MCF 10A (cell line): ENCODE measurements at regions not wholly inside any gene's neighbourhood (a gene's known extent, or its start where the extent isn't known, plus 50 kb on each side); places are given as distances from the start of the nearest gene placed in this dataset.

Experiments
- BruUV-seq: library from RNA; stranded (reverse); fragments of 400-500 nt; replicated peaks from 2 replicates; lab custom pipeline; 2021; lab: Mats Ljungman, UMichigan
- CTCF ChIA-PET: fragments of 300-600 bp; sonication (Branson Sonifier 250); formaldehyde crosslinking; extraction: SDS; loops from one replicate; lab custom pipeline; 2021; ENCODE audit warnings: antibody characterized with exemption, inconsistent platforms; lab: Yijun Ruan, JAX
- POLR2A ChIA-PET: fragments of 300-600, 350-650 bp; sonication (Branson Sonifier 250); formaldehyde crosslinking; extraction: SDS; loops from one replicate; lab custom pipeline; 2020; ENCODE audit warnings: antibody characterized with exemption, inconsistent platforms; lab: Yijun Ruan, JAX
- DNase-seq: peaks from one replicate; pipeline ENCODE4 v3.0.0-alpha.2; 2018; ENCODE audit not compliant: unreplicated experiment
- H3K27ac Mint-ChIP-seq: one replicate; pipeline ENCODE4 v1.8.0; 2022; ENCODE audit warnings: mild to moderate bottlenecking, low read depth, mixed read lengths; ENCODE audit not compliant: unreplicated experiment
- H3K27me3 Mint-ChIP-seq: one replicate; pipeline ENCODE4 v1.8.0; 2022; ENCODE audit warnings: mixed read lengths; ENCODE audit not compliant: insufficient read depth, unreplicated experiment
- H3K36me3 Mint-ChIP-seq: one replicate; pipeline ENCODE4 v1.8.0; 2022; ENCODE audit warnings: mild to moderate bottlenecking, moderate library complexity, mixed read lengths; ENCODE audit not compliant: insufficient read depth, unreplicated experiment
- H3K4me1 Mint-ChIP-seq: one replicate; pipeline ENCODE4 v1.8.0; 2022; ENCODE audit warnings: mixed read lengths; ENCODE audit not compliant: insufficient read depth, unreplicated experiment
- H3K4me3 Mint-ChIP-seq: one replicate; pipeline ENCODE4 v1.8.0; 2022; ENCODE audit warnings: mild to moderate bottlenecking, moderate library complexity, mixed read lengths; ENCODE audit not compliant: unreplicated experiment
- H3K9me3 Mint-ChIP-seq: one replicate; pipeline ENCODE4 v1.8.0; 2022; ENCODE audit warnings: mixed read lengths; ENCODE audit not compliant: unreplicated experiment
- CTCF ChIP-seq: fragments of 200-600 bp; IDR thresholded peaks from one replicate; pipeline ENCODE4 v1.8.0; 2022; ENCODE audit warnings: antibody characterized with exemption, mild to moderate bottlenecking; ENCODE audit not compliant: unreplicated experiment
- intact Hi-C: fragments of 100-400 bp; cut with micrococcal nuclease; formaldehyde crosslinking; loops from 2 replicates; pipeline ENCODE4 v1.14.1; 2022

- H3K27ac Mint-ChIP-seq, result no peak overlapping the region
- CTCF ChIA-PET, result no interaction called here
- H3K27me3 Mint-ChIP-seq, result no peaks in the 10 kb centered on the region
- DNase-seq, result no peak
- H3K36me3 Mint-ChIP-seq, result peaks cover 97% of the 10 kb centered on the region
- POLR2A ChIA-PET, result no interaction called here
- H3K9me3 Mint-ChIP-seq, result peaks cover 29% of the 10 kb centered on the region
- BruUV-seq, result no TSS peak
- intact Hi-C loops, result no loop called here
- no peaks in the 10 kb centered on the region for H3K4me1 Mint-ChIP-seq
- TF ChIP-seq CTCF, result no peak
- H3K4me3 Mint-ChIP-seq, result no peak overlapping the region
Observed at GRCh38 chr15:25070353-25070963, 115.7 kb downstream of the SNRPN start.

- CTCF ChIA-PET, result no interaction called here
- no TSS peak for BruUV-seq
- intact Hi-C loops, result no loop called here
- Mint-ChIP-seq H3K4me1 (no peaks in the 10 kb centered on the region), H3K4me3 (no peak overlapping the region), H3K9me3 (peaks cover 17% of the 10 kb centered on the region), H3K27ac (no peak overlapping the region), H3K27me3 (no peaks in the 10 kb centered on the region), H3K36me3 (peaks cover 97% of the 10 kb centered on the region)
- DNase-seq, result no peak
- POLR2A ChIA-PET, result interaction anchor here (0.6 kb wide), 1 partner anchor 76 kb away, joined by 3 read pairs; no protein-coding TSS in a partner anchor
- no peak for TF ChIP-seq CTCF
Observed at GRCh38 chr15:25072857-25073476, 118.2 kb downstream of the SNRPN start.

DNA sequence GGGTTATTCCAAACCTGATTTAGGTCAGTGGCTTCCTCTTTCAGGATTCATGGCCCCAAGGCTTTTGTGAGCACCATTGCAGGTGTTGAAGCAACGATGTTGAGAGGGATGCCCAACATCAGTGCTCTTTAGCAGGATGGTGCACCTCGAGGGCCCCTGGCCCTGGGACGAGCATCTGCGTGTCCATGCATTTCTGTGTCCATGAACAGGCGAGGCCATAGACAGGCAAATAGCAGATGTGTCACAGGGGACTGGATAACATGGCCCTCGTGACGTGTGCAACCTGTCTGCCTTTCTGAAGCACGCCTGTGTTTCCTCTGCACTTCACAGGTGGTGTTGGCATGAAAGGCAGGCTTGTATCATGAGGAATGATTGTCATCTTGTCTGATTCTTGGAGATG lies 132.3 kb downstream of the SNRPN start:
- no peaks in the 10 kb centered on the region for H3K4me1 Mint-ChIP-seq
- H3K9me3 Mint-ChIP-seq, result peaks cover 8% of the 10 kb centered on the region
- no peak for TF ChIP-seq CTCF
- peaks cover 93% of the 10 kb centered on the region for H3K36me3 Mint-ChIP-seq
- H3K27ac Mint-ChIP-seq, result no peak overlapping the region
- ChIA-PET CTCF (interaction anchor here (0.8 kb wide), 1 partner anchor 419 kb away, joined by 3 read pairs; no protein-coding TSS in a partner anchor), POLR2A (no interaction called here)
- no peak overlapping the region for H3K4me3 Mint-ChIP-seq
- intact Hi-C loops, result no loop called here
- no peaks in the 10 kb centered on the region for H3K27me3 Mint-ChIP-seq
- BruUV-seq, result no TSS peak
- DNase-seq, result no peak

DNA sequence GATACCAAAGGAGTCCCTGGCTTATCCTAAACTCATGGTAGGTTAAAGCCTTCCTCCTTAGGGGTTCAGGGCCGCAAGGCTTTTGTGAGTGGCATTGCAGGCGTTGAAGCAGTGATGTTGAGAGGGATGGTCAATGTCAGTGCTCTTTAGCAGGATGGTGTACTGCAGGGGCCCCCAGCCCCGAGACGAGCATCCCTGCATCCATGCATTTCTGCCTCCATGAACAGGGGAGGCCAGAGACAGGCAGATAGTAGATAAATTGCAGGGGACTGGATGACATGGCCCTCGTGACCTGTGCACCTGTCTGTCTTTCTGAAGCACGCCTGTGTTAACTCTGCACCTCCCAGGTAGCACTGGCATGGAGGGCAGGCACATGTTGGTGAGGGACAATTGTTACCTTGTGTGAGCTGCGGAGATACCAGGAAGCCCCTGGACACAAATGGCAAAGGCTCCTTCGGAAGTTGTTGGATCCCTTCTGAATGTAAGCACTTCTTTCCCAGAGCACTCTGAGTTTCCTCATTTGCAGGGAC lies 133.5 kb downstream of the SNRPN start:
- no TSS peak for BruUV-seq
- TF ChIP-seq CTCF, result no peak
- intact Hi-C loops, result no loop called here

More for the DNA sequence above, 133.5 kb downstream of the SNRPN start:
- Mint-ChIP-seq H3K9me3 (peaks cover 8% of the 10 kb centered on the region), H3K4me3 (no peak overlapping the region), H3K27me3 (no peaks in the 10 kb centered on the region), H3K27ac (no peak overlapping the region), H3K36me3 (peaks cover 93% of the 10 kb centered on the region), H3K4me1 (no peaks in the 10 kb centered on the region)
- ChIA-PET CTCF (no interaction called here), POLR2A (no interaction called here)
- no peak for DNase-seq
